ENCODE measurements at regions not wholly inside any gene's neighbourhood (a gene's known extent, or its start where the extent isn't known, plus 50 kb on each side); places are given as distances from the start of the nearest gene placed in this dataset.
A peak's percentile ranks its signal among the peaks of the same experiment; 100 is the strongest.
"Not testable (repeated sequence)": the region's sequence is repeated elsewhere in the genome, so short reads cannot be mapped to it uniquely, and the experiment has no call there.

- peak; percentile 13 for DNase-seq
Observed at GRCh38 chr16:58832386-58832895, 98.3 kb upstream of the GOT2 start.

DNA sequence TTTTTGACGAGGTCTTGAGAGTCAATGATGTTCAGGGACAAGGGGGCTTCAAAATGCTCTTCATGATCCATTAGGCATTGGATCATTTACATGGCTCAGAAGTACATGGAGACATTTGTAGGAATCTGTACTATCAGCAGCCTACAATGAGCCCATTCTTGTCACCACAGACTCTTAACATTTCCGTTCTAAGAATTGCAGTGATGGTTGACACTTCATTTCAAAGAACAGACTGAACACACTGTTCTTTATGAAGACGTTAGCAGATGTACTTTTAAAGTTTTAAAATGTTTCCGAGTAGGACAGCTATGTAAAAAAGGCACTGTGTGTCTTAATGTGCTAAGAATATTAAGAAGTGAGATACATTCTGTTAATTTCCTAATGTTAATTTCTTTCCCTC lies 97.3 kb upstream of the GOT2 start:
- no peak for DNase-seq

GRCh38 chr16:58828901-58829545 lies 94.9 kb upstream of the GOT2 start:
- DNase-seq = no peak

GRCh38 chr16:58824201-58824600 lies 90.1 kb upstream of the GOT2 start:
- no peak for DNase-seq

GRCh38 chr16:58821886-58822285 lies 87.8 kb upstream of the GOT2 start:
- no peak for DNase-seq

DNA sequence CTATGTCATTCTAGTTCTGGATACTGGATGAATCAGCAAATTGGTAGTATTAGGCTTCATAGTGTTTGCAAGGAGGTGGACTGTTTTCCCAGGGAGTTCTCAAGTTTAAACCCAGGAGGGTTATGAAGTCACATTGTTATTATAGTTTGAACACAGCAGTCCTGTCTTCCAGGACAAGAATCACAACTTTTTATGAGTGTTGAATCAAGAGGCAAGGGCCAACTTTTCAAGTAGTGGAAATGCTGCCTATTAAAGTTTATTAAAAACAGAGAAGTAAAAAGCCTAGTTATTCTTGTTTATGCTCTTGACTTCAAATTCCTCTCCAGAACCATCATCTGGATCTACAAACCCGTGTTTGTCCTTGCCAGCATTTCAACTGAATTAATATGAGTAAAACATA lies 86.3 kb upstream of the GOT2 start:
- DNase-seq = peak; percentile 23

- DNase-seq = peak; percentile 5
Observed at GRCh38 chr16:58815181-58815888, 81.2 kb upstream of the GOT2 start.

- peak; percentile 48 for DNase-seq
Observed at GRCh38 chr16:58814348-58814801, 80.3 kb upstream of the GOT2 start.

GRCh38 chr16:58809213-58809612 lies 75.1 kb upstream of the GOT2 start:
- no peak for DNase-seq

DNA sequence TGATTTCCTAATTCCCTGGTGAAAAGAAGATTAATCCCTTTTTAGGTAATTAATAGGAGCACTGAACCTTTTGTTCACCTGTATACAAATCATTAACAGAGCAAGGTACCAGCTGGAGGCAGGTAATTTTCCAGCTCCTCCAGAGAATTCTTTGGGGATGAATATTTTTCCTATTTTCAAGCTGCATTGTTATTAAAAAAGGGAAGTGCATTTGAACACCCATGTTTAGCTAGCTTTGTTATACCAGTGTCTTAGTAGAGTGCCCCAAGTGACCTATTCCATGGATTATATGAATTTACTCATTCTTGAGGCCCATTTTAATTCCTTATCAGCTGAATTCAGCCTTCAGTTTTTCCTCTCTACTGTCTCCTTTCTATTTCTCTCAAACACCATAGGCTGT lies 73.2 kb upstream of the GOT2 start:
- DNase-seq = no peak

DNA sequence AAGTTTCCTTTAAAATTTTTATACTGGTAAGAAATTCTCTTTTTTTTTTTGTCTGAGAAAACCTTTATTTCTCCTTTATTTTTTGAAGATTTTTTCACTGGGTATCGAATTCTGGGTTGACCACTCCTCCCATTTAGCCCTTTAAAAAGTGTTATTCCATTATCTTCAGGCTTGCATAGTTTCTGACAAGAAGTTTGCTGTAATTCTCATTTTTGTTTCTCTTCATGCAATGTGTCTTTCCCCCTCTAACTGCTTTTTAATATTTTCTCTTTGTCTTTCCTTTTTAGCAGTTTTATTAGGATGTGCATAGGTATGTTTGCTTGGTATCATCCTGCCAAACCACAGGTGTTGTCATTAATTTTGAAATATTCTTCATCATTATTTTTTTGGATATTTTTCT lies 67.7 kb upstream of the GOT2 start:
- no peak for DNase-seq

GRCh38 chr16:58797137-58797801 lies 63.2 kb upstream of the GOT2 start:
- DNase-seq = no peak

DNA sequence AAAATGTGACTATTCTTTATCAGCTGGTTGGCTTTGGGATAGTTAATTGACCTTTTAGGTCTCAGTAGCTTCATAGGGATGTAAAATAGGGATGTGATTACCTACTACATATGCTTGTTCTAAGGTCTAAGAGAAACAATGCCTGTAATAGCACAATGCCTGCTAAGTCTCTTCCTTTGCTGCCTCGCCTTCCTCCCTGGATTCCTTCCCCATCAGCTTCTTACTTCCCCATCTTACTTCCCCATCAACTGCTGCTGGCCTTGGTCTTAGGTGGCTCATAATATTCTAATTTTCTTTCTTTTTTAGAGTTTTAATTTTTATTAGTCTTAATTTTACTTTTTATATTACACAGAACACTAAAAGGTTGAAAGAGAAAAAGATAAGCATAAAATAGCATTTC lies 59.2 kb upstream of the GOT2 start:
- DNase-seq = no peak

DNA sequence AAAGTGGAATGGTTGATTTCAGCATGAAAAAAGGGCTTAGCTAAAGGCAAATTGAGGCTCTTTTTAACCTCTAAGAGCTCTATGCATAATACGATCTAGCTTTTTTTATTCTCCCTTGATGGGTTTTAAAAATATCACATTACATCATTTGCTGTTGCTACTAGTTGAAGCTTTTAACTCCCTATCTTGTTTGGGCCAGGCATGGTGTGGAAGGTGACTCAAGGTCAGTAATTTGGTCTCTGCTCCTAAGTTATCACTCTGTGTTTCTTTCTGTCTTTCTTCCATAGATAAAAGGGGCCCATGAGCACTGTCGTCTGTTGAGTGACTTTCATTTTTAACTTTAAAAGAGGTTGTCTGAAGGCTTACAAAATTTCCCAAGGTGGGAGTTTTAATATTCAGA lies 58.1 kb upstream of the GOT2 start:
- DNase-seq = no peak

- DNase-seq = not testable (repeated sequence)
Observed at GRCh38 chr16:58790816-58791557, 56.9 kb upstream of the GOT2 start.

GRCh38 chr16:58789351-58789750 lies 55.2 kb upstream of the GOT2 start:
- no peak for DNase-seq
